SK-N-SH (cell line): ENCODE measurements at regions not wholly inside any gene's neighbourhood (a gene's known extent, or its start where the extent isn't known, plus 50 kb on each side); places are given as distances from the start of the nearest gene placed in this dataset.

Experiments used
- CTCF ChIA-PET: fragments of 300-600, 350-600 bp; formaldehyde crosslinking; extraction: SDS; loops from one replicate; lab custom pipeline; 2021; lab: Yijun Ruan, JAX
- POLR2A ChIA-PET: fragments of 350-600 bp; sonication (Branson Sonifier 250); formaldehyde crosslinking; extraction: SDS; loops from one replicate; lab custom pipeline; 2020; ENCODE audit warnings: antibody characterized with exemption, inconsistent platforms; lab: Yijun Ruan, JAX
- DNase-seq: peaks from one replicate; pipeline ENCODE4 v3.0.0; 2012
- H2AFZ ChIP-seq: fragments of 200-600 bp; sonication (generic); 2 replicates; pipeline ENCODE4 v1.8.1; 2016; ENCODE audit warnings: antibody characterized with exemption, mild to moderate bottlenecking, low read depth
- H3F3A ChIP-seq: fragments of 200-600 bp; sonication (generic); replicated peaks from 2 replicates; pipeline ENCODE3; 2016; ENCODE audit warnings: antibody characterized with exemption, mild to moderate bottlenecking; ENCODE audit not compliant: insufficient read depth
- H3K27ac ChIP-seq, 2 experiments: fragments of 200-500 bp in 1 of 2; fragments of 200-600 bp in 1 of 2; sonication (Bioruptor generic) in 1 of 2; sonication (generic), shearing (Covaris generic) in 1 of 2; 2 replicates each; pipeline versions ENCODE4 v1.5.1 to v1.6.1; 2014 to 2016; ENCODE audit warnings: low read depth in 2 of 2, inconsistent platforms in 1 of 2, low read length in 1 of 2, mild to moderate bottlenecking in 1 of 2, mixed read lengths in 1 of 2
- H3K27me3 ChIP-seq: fragments of 200-600 bp; sonication (generic), shearing (Covaris generic); 2 replicates; pipeline ENCODE4 v1.6.1; 2016; ENCODE audit warnings: mixed run types; ENCODE audit not compliant: insufficient read depth
- H3K36me3 ChIP-seq, 2 experiments: fragments of 200-500 bp in 1 of 2; fragments of 200-600 bp in 1 of 2; sonication (Bioruptor generic) in 1 of 2; sonication (generic) in 1 of 2; replicated peaks in 1 of 2; 2 replicates each; pipeline versions ENCODE3 to v1.5.1; 2014 to 2016; ENCODE audit warnings: low read length in 1 of 2, mild to moderate bottlenecking in 1 of 2; ENCODE audit not compliant: insufficient read depth in 2 of 2, control insufficient read depth in 1 of 2
- H3K4me1 ChIP-seq, 2 experiments: fragments of 200-500 bp in 1 of 2; fragments of 200-600 bp in 1 of 2; sonication (Bioruptor generic) in 1 of 2; sonication (generic), shearing (Covaris generic) in 1 of 2; 2 replicates each; pipeline versions ENCODE4 v1.5.1 to v1.6.1; 2014 to 2016; ENCODE audit warnings: low read depth in 1 of 2, low read length in 1 of 2, mixed run types in 1 of 2; ENCODE audit not compliant: insufficient read depth in 2 of 2, control insufficient read depth in 1 of 2
- H3K4me2 ChIP-seq: fragments of 200-600 bp; sonication (generic), shearing (Covaris generic); 2 replicates; pipeline ENCODE4 v1.6.1; 2017; ENCODE audit warnings: mixed run types
- H3K4me3 ChIP-seq, 2 experiments: fragments of 200-500 bp in 1 of 2; fragments of 200-600 bp in 1 of 2; sonication (Bioruptor generic) in 1 of 2; sonication (generic), shearing (Covaris generic) in 1 of 2; 2 replicates each; pipeline versions ENCODE4 v1.5.1 to v1.8.1; 2014 to 2016; ENCODE audit warnings: low read depth in 2 of 2, inconsistent platforms in 1 of 2, low read length in 1 of 2, mild to moderate bottlenecking in 1 of 2, mixed read lengths in 1 of 2, moderate library complexity in 1 of 2
- H3K79me2 ChIP-seq: fragments of 200-600 bp; sonication (generic); 2 replicates; pipeline ENCODE4 v1.8.1; 2017; ENCODE audit warnings: mild to moderate bottlenecking; ENCODE audit not compliant: insufficient read depth
- H3K9ac ChIP-seq: fragments of 200-600 bp; sonication (generic); 2 replicates; pipeline ENCODE4 v1.6.1; 2017; ENCODE audit warnings: mixed run types
- H3K9me2 ChIP-seq: fragments of 200-600 bp; sonication (generic); 2 replicates; pipeline ENCODE4 v1.6.1; 2017; ENCODE audit warnings: mixed run types
- H3K9me3 ChIP-seq: fragments of 200-600 bp; sonication (generic); 2 replicates; pipeline ENCODE4 v1.6.1; 2017; ENCODE audit warnings: mixed run types, mild to moderate bottlenecking, moderate library complexity
- H4K20me1 ChIP-seq: fragments of 200-600 bp; sonication (generic); 2 replicates; pipeline ENCODE4 v1.6.1; 2017; ENCODE audit warnings: mild to moderate bottlenecking, mixed run types; ENCODE audit not compliant: insufficient read depth
- GATA2 ChIP-seq: sonication (generic); formaldehyde crosslinking; IDR thresholded peaks from 2 replicates; pipeline ENCODE4 v1.5.0; 2020; ENCODE audit warnings: mild to moderate bottlenecking, missing genetic modification reagents
- JUND ChIP-seq: IDR thresholded peaks from 2 replicates; pipeline ENCODE4 v1.4.0; 2012
- MAX ChIP-seq: IDR thresholded peaks from 2 replicates; pipeline ENCODE4 v1.4.0; 2012; ENCODE audit warnings: low read depth
- MEF2A ChIP-seq: IDR thresholded peaks from 2 replicates; pipeline ENCODE4 v1.4.0; 2012; ENCODE audit warnings: low read depth, borderline replicate concordance
- NFIC ChIP-seq: IDR thresholded peaks from 2 replicates; pipeline ENCODE4 v1.4.0; 2012; ENCODE audit warnings: borderline replicate concordance
- PBX3 ChIP-seq: IDR thresholded peaks from 2 replicates; pipeline ENCODE4; 2012
- USF1 ChIP-seq: IDR thresholded peaks from 2 replicates; pipeline ENCODE4 v1.4.0; 2012; ENCODE audit warnings: low read depth, borderline replicate concordance
- USF2 ChIP-seq: fragments of 150-350 bp; IDR thresholded peaks from 2 replicates; pipeline ENCODE4 v1.6.1; 2017; ENCODE audit warnings: antibody characterized with exemption, low read length, low read depth, borderline replicate concordance
- ZBTB33 ChIP-seq: IDR thresholded peaks from 2 replicates; pipeline ENCODE4 v1.4.0; 2012; ENCODE audit warnings: low read depth, borderline replicate concordance
- WGBS: methylation state at CpG from one replicate; pipeline ENCODE4 v1.1.6; 2017; ENCODE audit warnings: low lambda C conversion rate; 5-methylcytosine and 5-hydroxymethylcytosine counted together

GRCh38 chr9:31669311-31669710 is 715.1 kb upstream of the ACO1 start (continued):
- no peak for TF ChIP-seq ZBTB33
- TF ChIP-seq, all 33 proteins: peak for 0

- Histone ChIP-seq H3K27me3 (no peaks in the 10 kb centered on the region), H3K4me2 (no peak overlapping the region), H3K4me3 (no peak overlapping the region), H3K9me2 (no peaks in the 10 kb centered on the region; the same call in 1 of the 2 replicates), H3K9ac (no peak overlapping the region), H2AFZ (no peak overlapping the region), H3K27ac (no peak overlapping the region), H3K79me2 (no peaks in the 10 kb centered on the region), H4K20me1 (no peaks in the 10 kb centered on the region), H3K4me1 (no peaks in the 10 kb centered on the region), H3K36me3 (no peaks in the 10 kb centered on the region)
- DNase-seq: no peak
- POLR2A ChIA-PET: no interaction called here
- TF ChIP-seq USF1: no peak
- TF ChIP-seq, all 33 proteins: peak for 0
- H3F3A ChIP-seq: no peaks in the 10 kb centered on the region
- CTCF ChIA-PET: no interaction called here
- H3K9me3 ChIP-seq: no peaks in the 10 kb centered on the region
- 36% methylated on average over 3 of the region's 3 CpGs for WGBS
Measured at GRCh38 chr9:31671011-31671410, 713.4 kb upstream of the ACO1 start.

GRCh38 chr9:31674264-31674663 is 710.2 kb upstream of the ACO1 start:
- Histone ChIP-seq H3K9ac (no peak overlapping the region), H3K79me2 (no peaks in the 10 kb centered on the region), H3K36me3 (no peaks in the 10 kb centered on the region), H3K4me1 (no peaks in the 10 kb centered on the region), H2AFZ (no peak overlapping the region), H3K4me2 (no peak overlapping the region), H3F3A (no peaks in the 10 kb centered on the region), H4K20me1 (no peaks in the 10 kb centered on the region), H3K27me3 (no peaks in the 10 kb centered on the region), H3K4me3 (no peak overlapping the region), H3K9me2 (no peaks in the 10 kb centered on the region; the same call in 1 of the 2 replicates), H3K27ac (no peak overlapping the region; a peak in 1 of 4 replicates)
- no peak for DNase-seq
- CTCF ChIA-PET: interaction anchor here (1.1 kb wide), 1 partner anchor 8 kb away, joined by 3 read pairs; no protein-coding TSS in a partner anchor
- 69% methylated on average over 1 of the region's 1 CpG for WGBS
- TF ChIP-seq NFIC: no peak
- no peak for TF ChIP-seq GATA2 (CRISPR knock-in tag)
- no peak for TF ChIP-seq MAX
- no peak for TF ChIP-seq MEF2A
- TF ChIP-seq PBX3: no peak
- TF ChIP-seq USF2: no peak
- no peak for TF ChIP-seq JUND
- TF ChIP-seq, all 33 proteins: peak for 0
- POLR2A ChIA-PET: no interaction called here
- H3K9me3 ChIP-seq: no peaks in the 10 kb centered on the region
